ENCODE measurements at regions not wholly inside any gene's neighbourhood (a gene's known extent, or its start where the extent isn't known, plus 50 kb on each side); places are given as distances from the start of the nearest gene placed in this dataset.

DNA sequence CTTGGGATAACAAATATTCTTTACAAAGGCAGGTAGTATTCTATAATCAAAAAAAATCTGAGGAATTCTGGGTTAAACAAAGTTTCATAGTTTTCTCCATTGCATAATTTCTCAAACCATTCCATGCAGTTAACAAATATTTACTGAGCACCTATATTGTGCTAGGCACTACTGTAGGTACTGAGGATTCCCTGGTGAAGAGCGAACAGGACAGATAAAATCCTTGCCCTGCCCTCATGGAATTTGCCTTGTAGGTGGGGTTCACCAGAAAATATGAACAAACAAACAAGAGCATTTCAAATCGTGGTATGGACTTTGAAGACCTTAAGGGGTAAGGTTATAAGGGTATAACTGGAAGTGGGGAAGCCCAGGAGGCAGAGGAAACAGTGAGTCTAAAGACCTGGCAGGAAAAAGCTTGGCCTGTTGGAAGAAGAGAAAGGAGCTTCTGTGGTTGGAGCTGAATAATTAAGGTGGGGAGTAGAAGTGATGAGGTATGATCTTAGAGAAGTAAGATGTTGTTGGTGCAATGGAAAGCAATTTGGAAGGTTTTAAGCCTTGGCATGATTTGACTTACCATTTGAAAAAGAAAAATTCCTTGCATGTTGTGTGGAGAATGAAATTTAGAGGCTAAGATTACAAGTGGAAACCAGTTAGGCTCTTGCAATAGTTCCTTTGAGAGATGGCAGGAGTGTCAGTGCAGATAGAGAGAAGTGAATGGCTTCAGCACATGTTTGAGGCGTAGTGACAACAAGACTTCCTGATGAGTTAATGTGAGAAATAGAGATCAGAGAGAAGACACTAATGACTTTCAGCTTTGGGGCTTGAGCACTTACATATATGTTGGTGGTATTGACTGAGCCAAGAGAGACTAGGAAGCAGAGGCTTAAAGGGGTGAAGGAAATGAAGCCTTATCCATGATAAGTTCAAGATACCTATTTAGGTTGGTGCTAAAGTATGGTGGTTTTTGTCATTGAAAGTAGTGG, 55.7 kb upstream of the PICALM start:
- TF ChIP-seq EP300 (IDR thresholded peaks at IDR 0.05; ENCODE audit: borderline replicate concordance), result no peak
- no peak for TF ChIP-seq CEBPB (IDR thresholded peaks at IDR 0.05)
- no peak for TF ChIP-seq FOXM1 (IDR thresholded peaks at IDR 0.05; ENCODE audit: borderline replicate concordance, low read depth)
- TF ChIP-seq, protein P1, sequence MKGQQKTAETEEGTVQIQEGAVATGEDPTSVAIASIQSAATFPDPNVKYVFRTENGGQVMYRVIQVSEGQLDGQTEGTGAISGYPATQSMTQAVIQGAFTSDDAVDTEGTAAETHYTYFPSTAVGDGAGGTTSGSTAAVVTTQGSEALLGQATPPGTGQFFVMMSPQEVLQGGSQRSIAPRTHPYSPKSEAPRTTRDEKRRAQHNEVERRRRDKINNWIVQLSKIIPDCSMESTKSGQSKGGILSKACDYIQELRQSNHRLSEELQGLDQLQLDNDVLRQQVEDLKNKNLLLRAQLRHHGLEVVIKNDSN (IDR thresholded peaks at IDR 0.05), result no peak
- TF ChIP-seq, protein P2, sequence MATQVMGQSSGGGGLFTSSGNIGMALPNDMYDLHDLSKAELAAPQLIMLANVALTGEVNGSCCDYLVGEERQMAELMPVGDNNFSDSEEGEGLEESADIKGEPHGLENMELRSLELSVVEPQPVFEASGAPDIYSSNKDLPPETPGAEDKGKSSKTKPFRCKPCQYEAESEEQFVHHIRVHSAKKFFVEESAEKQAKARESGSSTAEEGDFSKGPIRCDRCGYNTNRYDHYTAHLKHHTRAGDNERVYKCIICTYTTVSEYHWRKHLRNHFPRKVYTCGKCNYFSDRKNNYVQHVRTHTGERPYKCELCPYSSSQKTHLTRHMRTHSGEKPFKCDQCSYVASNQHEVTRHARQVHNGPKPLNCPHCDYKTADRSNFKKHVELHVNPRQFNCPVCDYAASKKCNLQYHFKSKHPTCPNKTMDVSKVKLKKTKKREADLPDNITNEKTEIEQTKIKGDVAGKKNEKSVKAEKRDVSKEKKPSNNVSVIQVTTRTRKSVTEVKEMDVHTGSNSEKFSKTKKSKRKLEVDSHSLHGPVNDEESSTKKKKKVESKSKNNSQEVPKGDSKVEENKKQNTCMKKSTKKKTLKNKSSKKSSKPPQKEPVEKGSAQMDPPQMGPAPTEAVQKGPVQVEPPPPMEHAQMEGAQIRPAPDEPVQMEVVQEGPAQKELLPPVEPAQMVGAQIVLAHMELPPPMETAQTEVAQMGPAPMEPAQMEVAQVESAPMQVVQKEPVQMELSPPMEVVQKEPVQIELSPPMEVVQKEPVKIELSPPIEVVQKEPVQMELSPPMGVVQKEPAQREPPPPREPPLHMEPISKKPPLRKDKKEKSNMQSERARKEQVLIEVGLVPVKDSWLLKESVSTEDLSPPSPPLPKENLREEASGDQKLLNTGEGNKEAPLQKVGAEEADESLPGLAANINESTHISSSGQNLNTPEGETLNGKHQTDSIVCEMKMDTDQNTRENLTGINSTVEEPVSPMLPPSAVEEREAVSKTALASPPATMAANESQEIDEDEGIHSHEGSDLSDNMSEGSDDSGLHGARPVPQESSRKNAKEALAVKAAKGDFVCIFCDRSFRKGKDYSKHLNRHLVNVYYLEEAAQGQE (IDR thresholded peaks at IDR 0.05; ENCODE audit: low read depth), result no peak
- TF ChIP-seq RAD21 (IDR thresholded peaks at IDR 0.05; ENCODE audit: low read depth), result no peak
- no peak for TF ChIP-seq CREB1 (IDR thresholded peaks at IDR 0.05; ENCODE audit: low read depth)
- no peak for TF ChIP-seq MAX (IDR thresholded peaks at IDR 0.05)

Data from Ishikawa (cell line).